ENCODE measurements at regions not wholly inside any gene's neighbourhood (a gene's known extent, or its start where the extent isn't known, plus 50 kb on each side); places are given as distances from the start of the nearest gene placed in this dataset.

- DNase-seq = no peak
These were observed 152.0 kb upstream of the EDNRA start for GRCh38 chr4:147328756-147329446.

GRCh38 chr4:147332091-147332490, 148.8 kb upstream of the EDNRA start:
- DNase-seq = no peak

- no peak for DNase-seq
These were observed 146.4 kb upstream of the EDNRA start for GRCh38 chr4:147334478-147334877.

- no peak for DNase-seq
These were observed 145.7 kb upstream of the EDNRA start for GRCh38 chr4:147335183-147335582.

GRCh38 chr4:147336252-147336651, 144.6 kb upstream of the EDNRA start:
- DNase-seq = no peak

GRCh38 chr4:147339100-147339499, 141.8 kb upstream of the EDNRA start:
- DNase-seq = no peak

GRCh38 chr4:147340111-147340510, 140.8 kb upstream of the EDNRA start:
- no peak for DNase-seq

GRCh38 chr4:147340591-147341120, 140.2 kb upstream of the EDNRA start:
- DNase-seq = no peak

GRCh38 chr4:147343692-147344091, 137.2 kb upstream of the EDNRA start:
- no peak for DNase-seq

GRCh38 chr4:147345662-147346061, 135.2 kb upstream of the EDNRA start:
- no peak for DNase-seq

- no peak for DNase-seq
These were observed 133.7 kb upstream of the EDNRA start for GRCh38 chr4:147347217-147347616.

GRCh38 chr4:147349193-147349592, 131.7 kb upstream of the EDNRA start:
- DNase-seq = no peak

- DNase-seq = no peak
These were observed 129.7 kb upstream of the EDNRA start for GRCh38 chr4:147351083-147351787.

- no peak for DNase-seq
These were observed 126.7 kb upstream of the EDNRA start for GRCh38 chr4:147354237-147354636.

GRCh38 chr4:147355032-147355656, 125.8 kb upstream of the EDNRA start:
- DNase-seq = no peak

- no peak for DNase-seq
These were observed 125.0 kb upstream of the EDNRA start for GRCh38 chr4:147355847-147356246.

GRCh38 chr4:147360301-147360700, 120.6 kb upstream of the EDNRA start:
- DNase-seq = no peak

- no peak for DNase-seq
These were observed 119.2 kb upstream of the EDNRA start for GRCh38 chr4:147361726-147362125.

- no peak for DNase-seq
These were observed 118.0 kb upstream of the EDNRA start for GRCh38 chr4:147362938-147363337.

- no peak for DNase-seq
These were observed 117.4 kb upstream of the EDNRA start for GRCh38 chr4:147363514-147363913.

- no peak for DNase-seq
These were observed 115.5 kb upstream of the EDNRA start for GRCh38 chr4:147365396-147365795.

- no peak for DNase-seq
These were observed 114.7 kb upstream of the EDNRA start for GRCh38 chr4:147366164-147366563.

- DNase-seq = no peak
These were observed 113.0 kb upstream of the EDNRA start for GRCh38 chr4:147367891-147368290.

GRCh38 chr4:147368948-147369347, 111.9 kb upstream of the EDNRA start:
- no peak for DNase-seq
